Activated CD4-positive, alpha-beta T cell treated with anti-CD3 and anti-CD28 coated beads, Interleukin-2, amount 50 U/mL, for 1 hour (primary cell): ENCODE measurements at regions not wholly inside any gene's neighbourhood (a gene's known extent, or its start where the extent isn't known, plus 50 kb on each side); places are given as distances from the start of the nearest gene placed in this dataset.

ENCODE experiments used
- DNase-seq: peaks from one replicate; pipeline ENCODE4 v3.0.0-alpha.2; 2020

DNA sequence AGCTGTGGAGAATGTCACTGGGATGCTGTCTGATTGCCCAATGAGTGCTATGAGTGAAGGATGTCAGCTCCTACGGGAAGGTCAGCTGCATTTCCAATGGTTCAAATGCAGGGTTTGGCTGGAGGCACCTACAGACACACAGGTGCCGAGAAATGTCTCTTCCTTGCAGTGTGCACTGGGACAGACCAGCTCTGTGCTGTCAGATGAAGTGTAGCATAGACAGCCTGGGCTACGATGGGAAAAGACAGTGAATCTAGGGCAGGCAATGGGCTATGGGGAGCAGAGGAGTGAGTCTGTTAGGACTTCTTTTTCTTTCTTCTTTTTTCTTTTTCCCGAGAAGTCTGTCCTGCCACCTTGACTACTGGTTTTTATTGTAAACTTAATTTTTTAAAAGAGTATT, 223.1 kb upstream of the EOMES start:
- no peak for DNase-seq

DNA sequence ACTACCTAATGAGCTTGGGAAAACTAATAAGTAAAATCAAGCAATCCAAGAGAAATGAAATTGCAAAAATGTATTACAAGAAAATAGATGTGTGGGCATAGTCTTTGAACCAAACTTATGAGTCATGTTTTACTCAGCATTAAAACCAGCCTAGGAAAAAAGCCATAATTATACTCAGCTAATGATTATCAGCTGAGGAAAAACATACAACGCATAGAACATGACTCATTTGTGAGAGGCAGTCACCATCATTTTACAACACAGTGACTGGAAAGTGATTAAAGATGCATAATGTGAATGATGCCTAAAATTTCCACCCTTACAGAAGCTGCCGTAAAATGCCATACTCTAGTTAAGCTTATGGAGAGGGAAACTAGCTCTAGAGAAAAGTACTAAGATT, 238.0 kb upstream of the EOMES start:
- no peak for DNase-seq

DNA sequence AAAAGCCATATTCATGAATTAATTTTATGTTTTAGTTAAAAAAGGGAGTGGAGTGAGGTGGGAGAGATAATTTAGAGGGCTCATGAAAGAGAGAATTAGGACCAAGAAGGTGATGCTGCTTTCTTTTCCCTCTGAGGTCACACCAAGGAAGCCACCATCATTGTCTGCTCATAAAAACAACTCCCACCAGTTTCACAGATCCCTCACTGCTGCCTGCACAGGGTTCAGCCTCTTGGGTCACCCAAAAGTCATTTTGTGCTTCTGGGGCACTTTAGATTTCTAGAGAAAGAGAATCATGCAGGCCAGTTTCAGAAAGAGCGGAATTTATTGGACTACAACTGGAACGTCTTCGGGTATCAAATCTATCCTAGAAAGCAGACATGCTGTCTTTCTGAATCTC, 241.4 kb upstream of the EOMES start:
- no peak for DNase-seq

DNA sequence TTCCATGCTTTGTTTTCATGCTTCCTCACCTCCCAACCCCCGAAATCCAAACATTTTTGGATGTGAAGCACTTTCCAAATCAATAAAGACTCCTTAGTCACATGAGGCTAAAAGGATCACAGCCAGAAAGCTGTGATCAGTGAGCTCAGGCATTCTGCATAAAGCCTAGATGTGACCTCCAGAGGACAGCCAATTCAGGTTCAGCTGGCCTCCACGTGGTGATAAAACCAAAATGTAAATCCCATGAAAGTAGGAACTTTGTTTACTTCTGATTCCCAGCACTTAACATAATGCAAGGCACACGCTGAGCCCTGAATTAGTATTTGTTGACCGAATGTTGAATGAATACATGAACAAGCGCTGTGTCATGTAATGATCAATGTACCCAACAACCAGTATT, 249.5 kb upstream of the EOMES start:
- no peak for DNase-seq

DNA sequence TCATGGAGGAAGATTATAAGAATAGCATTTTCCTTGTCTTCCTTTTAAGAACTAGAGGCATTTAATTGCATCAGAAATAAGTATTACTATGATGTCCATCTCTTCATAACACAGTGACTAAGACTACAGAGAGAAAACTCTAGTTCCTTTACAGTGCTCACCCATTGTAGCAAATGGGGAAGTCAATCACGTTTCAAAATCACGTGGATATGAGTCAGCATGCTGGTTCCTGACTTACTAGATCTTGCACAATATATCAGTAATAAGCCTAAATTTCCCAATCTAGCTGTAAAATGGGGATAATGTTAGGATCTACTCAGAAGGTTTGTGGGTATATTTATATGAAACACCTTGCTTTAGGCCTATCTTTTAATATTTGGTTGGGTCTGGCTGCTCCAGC, 254.8 kb upstream of the EOMES start:
- no peak for DNase-seq

DNA sequence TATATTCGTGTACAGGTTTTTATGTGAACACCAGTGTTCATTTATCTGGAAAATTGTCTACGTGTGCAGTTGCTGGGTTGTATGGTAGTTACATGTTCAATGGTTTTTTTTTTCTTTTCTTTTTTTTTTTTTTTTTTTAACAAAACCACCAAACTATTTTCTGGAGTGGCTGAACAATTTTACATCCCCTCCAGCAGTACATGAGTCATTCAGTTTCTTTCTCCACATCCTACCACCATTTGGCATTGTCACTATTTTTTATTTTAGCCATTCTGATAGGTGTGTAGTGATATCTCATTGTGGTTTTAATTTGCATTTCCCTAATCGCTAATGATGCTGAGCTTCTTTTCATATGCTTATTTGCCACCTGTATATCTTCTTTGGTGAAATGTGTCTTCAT, 256.3 kb upstream of the EOMES start:
- DNase-seq = no peak

DNA sequence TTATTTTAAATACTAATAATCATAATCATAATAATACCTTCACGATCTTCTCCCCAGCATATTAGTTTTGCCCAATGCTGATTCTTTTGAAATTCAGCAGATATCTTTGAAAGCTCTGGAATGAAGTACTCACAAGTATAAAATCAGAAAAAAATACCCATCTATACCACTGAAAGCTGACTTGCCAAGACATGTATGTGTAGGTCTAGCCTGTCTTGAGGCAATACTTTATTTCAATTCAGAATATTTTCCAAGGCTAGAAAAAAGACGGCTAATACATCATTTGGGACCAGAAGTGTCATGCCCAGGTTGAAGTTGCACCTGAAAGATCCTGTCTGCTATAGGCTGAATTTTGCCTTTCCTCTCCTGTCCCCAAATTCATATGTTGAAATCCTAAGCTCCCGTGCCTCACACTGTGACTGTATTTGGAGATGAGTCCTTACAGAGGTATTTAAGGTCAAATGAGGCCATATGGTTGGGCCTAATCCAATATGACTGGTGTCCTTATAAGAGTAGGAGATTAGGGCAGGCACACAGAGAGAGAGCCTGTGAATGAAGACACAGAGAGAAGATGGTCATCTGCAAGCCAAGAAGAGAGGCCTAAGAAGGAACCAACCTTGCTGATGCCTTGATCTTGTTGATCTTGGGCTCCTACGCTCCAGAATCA, 255.9 kb upstream of the CMC1 start:
- no peak for DNase-seq

DNA sequence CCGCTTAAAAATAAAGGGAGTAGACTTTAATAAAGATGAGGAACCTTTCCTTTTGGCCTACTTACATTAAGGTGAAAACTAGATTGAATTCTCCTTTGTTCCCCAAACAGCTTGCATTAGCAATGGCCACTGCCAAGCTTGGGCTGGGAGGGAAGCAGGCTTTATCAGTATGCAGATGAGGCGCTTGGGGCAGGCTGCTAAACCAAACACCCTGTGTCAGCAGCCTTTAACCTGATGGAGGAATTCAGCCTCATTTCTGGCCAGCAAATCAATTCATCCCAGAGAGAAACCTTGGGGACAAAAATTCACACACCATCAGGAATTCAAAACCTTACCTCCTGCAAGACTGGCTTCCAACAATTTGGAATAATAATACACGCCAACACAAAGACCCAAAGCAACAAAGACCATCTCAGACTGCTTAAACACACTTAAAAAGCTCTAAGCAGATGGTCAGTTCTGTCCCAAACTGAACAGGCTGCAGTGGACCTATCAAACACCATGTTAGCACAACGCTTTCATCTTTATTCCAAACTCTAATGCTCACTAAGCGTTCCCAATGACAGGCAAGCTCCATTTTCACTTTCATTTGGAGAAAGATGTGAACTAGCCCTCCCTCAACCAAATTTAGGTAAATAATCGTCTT, 255.1 kb upstream of the CMC1 start:
- DNase-seq = no peak

DNA sequence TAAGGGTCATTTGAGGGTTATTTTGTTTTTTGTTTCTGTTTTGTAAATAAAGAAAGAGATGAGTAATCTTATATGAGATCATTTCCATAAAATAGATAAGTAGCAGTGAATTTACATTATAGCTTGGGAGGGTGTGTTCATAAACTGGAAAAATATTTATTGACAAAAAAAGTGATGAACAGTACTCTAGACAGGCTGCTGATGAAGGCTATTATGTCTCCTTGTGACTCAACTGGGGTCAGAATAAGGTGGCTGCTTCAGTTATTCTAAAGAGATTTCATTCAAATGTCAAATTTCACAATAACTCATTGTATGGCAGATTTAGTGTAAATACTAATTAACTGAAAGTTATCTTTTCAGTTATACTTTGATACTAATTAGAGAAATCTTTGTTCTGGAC, 251.1 kb upstream of the CMC1 start:
- DNase-seq = no peak

DNA sequence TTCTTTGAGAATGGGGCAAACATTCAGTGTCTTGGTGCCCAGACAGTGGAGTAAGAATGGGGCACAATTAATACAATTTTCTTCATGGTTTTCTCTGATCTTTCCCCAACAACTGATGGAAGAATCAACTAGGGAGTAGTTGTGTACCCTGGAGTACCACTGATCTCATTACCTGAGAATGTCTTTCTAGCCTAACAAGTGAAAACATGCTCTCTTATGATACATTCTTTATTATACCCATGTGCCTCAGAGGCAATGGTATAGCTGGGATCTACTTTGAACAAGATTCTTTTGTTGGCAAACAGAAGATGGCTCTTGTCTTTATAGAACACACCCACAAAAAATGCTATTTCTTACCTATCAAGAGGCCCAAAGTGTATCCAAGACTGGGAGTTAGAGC, 250.6 kb upstream of the CMC1 start:
- no peak for DNase-seq

DNA sequence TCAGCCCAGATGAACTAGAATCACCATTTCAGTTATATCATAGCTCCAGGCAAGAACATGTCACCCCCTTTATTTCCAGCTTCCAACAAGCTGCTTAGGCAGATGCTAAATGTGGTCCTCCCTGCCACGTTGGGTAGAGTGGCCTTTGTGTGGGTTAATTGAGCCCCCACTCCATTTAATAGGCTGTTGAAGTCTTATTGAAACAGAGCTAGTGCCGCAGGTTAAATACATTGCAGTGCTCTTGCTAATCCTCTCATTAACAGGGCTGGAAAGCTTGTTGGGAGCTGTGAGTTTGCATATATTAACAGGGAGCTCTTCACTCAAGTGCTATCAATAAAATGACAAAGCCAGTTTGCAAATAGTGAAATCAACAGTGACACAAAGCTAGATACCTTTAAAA, 248.4 kb upstream of the CMC1 start:
- DNase-seq = no peak

DNA sequence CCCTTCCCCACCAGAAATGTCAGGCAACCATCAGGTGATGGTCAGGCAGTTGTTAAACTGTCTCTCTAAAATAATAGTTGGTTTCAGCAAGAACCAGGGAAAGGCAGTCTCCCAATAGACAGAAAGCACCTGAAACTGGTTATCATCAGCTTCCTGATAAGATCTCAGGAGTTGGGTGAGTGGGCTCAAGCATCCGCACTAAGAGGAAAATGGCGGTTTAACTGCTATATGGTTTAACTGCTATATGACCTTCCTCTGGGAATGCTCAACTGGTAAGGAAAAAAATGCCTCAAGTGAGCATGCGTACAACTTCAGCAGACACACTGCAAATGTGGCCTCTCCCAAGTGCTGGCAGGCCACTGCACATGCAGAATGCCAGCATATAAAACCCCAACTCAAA, 240.8 kb upstream of the CMC1 start:
- DNase-seq = no peak

DNA sequence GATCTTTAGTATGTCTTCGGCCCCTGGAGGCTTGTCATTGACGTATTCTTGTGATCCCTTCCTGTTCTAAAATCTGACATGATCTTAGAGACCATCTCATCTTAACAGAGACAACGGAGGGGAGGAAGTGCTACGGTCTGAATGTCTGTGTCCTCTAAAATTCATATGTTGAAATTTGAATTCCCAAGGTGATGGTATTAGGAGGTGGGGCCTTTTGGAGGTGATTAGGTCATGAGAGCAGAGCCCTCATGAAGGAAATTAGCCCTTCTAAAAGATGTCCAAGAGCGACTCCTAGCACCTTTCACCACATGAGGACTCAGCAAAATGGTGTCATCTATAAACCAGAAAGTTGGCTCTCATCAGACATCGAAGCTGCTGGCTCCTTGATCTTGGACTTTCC, 233.2 kb upstream of the CMC1 start:
- no peak for DNase-seq

DNA sequence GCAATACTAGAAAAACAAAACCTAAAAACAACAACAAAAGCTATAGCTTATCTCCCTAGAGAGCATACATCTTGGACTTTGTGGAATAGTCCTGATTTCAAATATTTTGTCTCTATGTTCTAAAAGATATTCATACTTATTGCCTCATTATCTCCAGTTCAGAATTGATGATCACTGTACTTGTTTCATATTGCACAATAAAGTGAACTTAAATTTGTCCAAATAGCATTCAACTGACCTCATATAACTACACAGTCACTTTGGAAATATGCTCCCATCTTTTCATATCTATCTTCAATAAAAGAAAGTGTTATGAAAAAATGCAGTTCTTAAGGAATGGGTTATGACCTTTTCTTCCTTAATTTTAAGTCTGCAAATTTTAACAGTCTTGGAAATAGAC, 228.6 kb upstream of the CMC1 start:
- DNase-seq = no peak

DNA sequence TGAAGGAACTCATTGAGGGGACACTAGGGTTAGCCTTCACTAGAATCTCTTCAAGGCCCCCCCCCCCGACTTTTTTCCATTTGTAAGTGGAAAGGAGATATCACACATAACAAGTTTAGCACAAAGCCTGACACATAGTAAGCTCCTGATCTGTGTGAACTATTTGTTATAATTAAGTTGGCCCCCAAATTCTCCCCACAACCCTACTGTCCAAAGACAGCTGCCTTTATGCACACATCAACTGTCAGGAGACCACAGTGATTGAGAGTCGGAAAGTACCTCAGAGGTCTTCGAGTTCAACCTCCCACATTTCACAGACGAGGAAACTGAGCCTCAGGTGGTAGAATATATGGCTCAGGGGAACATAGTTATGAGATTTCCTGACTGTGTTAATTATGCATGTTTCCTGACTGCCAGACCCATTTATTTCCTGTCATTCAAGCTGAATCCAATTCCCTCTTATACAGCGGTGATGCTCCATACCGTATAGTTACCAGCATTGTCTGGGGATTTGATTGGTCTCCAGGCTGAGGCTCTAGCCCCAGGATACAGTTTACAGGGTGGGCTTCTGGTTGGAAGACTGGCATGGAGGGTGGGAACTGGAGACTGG, 227.4 kb upstream of the CMC1 start:
- DNase-seq = no peak

DNA sequence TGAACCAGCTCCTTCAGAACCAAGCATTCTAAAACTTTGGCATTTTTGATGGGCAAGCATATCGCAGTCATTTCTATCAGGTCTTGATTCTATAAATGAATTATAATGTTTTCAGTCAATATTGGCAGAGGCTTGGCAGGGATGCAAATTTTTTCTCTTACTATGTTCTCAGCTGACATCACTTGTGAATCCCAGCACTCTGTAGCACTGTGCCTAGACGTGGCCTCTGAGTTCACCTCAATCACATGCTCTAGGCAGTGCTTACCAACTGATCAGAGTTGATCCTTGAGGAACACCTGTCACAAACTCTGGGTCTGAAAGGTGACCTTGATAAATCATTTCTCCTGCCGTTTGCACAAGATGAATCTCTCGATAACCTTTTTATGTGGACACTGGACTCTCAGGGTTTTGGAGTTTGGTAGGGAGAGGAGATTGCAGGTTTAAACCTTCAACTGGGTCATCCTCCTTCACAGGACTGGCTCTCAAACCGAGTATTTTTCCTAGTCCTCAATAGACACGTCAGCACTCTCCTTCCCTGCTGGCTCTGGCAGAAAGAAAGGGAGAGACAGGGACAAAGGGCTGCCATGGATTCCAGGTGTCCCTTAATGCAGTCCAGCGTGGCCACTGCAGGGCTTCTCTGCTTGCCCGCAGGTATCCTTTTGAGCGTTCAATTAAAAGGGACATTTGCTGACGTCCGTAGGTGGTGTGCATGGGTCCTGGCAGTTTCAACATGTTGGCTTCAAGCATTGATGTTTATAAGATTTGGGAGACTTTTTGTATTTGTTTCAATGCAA, 222.3 kb upstream of the CMC1 start:
- no peak for DNase-seq

DNA sequence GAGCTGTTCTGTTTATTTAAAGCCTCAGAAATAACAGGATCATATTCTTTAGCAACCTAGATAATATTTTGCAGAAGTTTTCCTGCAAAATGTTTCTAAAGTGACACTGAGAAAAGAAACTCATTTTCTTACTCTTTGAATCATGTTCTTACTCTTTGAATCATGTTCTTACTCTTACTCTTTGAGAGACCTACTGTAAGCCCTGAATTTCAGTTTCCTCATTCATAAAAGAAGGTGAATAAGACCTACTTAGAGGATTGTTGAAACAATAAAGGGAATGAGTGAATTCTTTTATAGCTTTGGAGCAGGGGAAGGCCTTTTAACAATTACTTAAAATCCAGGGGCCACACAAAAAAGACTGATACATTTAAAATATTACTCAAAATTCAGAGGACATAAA, 221.7 kb upstream of the CMC1 start:
- no peak for DNase-seq

DNA sequence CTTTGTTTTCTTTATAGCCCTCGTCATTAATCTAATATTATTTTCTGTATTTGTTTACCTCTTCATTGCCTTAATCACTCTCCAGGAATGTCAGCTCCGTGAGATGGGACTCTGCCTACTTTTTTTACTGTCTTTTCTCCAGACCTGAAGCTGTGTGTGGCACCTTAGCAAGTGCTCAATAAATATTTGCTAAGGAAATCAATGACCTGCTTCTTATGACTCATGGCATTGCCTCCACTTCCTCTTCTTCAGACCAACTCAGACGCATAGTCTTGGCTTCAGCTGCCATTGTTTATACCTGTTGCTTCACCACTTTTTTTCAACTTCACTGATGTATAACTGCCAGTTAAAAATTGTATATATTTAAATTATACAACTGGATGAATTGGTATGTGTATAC, 218.5 kb upstream of the CMC1 start:
- no peak for DNase-seq

DNA sequence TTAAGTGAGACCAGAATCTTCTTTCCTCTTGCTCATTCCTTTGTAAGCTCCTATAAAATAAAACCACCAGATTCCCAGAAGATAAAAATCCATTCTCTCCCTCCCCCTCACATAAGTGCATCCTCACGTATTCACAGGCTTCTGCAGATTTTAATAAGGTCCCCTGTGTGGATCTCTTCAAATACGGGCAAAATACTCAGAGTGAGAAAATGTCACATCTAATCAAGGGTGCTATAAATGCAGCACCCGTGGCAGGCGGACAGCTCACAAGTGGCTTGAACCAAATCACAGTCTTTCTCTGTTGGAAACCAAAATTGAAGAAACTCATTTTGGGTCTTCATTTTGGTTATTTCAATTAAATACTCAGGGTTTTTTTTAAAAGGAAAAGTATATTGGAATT, 212.9 kb upstream of the CMC1 start:
- DNase-seq = no peak

DNA sequence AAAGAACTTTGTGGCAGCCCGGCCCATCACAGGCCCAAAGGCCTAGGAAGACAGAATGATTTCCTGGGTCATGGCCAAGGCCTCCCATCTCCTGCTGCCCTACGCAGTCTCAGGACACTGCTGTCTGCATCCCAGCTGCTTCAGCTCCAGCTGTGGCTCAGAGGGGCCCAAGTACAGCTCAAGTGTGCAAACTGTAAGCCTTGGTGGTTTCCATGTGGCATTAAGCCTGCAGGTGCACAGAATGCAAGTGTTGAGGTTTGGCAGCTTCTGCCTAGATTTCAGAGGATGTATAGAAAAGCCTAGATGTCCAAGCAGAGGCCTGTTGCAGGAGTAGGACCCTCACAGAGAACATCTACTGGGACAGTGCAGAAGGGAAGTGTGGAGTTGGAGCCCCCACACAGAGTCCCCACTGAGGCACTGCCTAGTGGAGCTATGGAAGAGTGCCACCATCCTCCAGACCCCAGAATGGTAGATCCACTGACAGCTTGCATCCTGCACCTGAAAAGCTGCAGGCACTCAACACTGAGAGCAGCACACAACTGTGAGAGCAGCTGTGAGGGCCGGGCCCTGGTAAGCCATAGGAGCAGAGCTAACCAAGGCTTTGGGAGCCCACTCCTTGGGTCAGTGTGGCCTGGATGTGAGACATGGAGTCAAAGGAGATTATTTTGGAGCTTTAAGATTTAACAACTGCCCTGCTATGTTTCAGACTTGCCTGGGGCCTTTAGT, 208.2 kb upstream of the CMC1 start:
- DNase-seq = no peak

DNA sequence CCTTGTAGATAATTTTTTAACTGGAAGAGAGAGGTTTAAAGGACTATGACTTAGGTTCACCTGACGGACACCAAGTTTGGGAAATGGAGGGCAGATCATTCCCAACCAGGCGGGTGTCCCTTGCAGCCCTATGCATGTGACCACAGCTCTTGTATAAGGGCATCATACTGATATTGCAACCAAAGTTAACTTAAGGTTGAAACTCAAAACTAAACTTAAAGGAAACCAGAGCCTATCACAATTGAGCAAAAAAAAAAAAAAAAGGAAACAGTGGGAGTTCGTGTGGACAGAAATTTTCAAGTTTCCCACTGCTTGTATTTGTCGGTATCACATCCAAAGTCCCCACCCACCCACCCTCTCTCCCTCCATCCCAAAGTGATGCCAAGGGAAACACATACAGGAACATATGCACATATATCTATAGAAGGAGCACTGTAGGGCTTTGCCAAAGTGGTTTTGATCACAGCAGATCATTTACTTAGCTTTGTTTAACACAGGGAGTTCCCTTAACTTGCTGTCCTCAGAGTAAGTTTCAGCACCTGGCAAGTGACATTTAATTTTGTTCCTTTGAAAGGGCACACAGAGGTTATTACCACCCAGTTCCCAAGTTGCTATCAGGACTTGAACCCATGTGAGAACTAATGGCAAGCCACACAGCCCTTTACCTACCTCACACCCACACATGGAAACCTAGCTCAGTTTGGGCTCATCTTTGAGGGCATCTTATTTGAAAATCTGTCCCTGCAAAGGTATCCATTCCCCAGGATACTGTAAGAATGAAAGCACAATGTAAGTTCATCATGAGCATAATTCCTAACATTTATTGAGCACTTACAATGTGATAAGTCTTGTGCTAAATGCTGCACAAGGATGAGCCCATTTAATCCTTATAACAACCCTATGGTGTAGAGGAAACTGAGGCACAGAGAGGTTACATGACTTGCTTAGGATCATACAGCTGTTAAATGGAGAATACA, 204.5 kb upstream of the CMC1 start:
- DNase-seq = no peak

DNA sequence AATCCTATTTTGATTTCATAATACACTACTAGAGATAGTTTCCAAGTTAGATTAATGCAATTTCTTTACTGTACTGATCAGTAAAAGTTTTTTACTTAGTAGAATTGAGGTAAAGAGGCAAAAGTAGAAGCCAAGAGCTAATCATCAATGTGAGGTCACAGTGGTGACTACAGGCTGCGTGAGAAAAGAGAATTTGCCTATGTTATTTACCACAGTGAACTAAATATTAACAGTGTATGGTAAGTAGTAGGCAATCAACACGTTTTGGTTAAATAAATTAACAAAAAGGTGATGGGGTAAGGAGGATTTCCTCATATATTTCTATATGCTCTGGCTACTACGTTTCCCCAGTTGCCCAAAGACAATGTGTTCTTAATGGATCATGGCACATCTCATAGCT, 202.2 kb upstream of the CMC1 start:
- no peak for DNase-seq
